C1 segment of cervical spinal cord (tissue), 14 donors: ENCODE measurements at regions not wholly inside any gene's neighbourhood (a gene's known extent, or its start where the extent isn't known, plus 50 kb on each side); places are given as distances from the start of the nearest gene placed in this dataset.

Experiments used
- DNase-seq, 14 donors: peaks; one replicate each; lab custom pipeline; 2025; lab: John Stamatoyannopoulos, UW

- no peak for DNase-seq
Measured at GRCh38 chr22:48649466-48649865, 1178.2 kb downstream of the BRD1 start.

- DNase-seq, result no peak
Measured at GRCh38 chr22:48649031-48649430, 1178.6 kb downstream of the BRD1 start.

- no peak for DNase-seq
Measured at GRCh38 chr22:48647606-48648515, 1179.8 kb downstream of the BRD1 start.

- DNase-seq, result no peak
Measured at GRCh38 chr22:48647051-48647450, 1180.6 kb downstream of the BRD1 start.

- no peak for DNase-seq
Measured at GRCh38 chr22:48646216-48646925, 1181.3 kb downstream of the BRD1 start.

- no peak for DNase-seq
Measured at GRCh38 chr22:48645766-48646165, 1181.9 kb downstream of the BRD1 start.

GRCh38 chr22:48644997-48645396 is 1182.7 kb downstream of the BRD1 start:
- peak in 1 of 14 donors; percentile 27 for DNase-seq

GRCh38 chr22:48644108-48644507 is 1183.6 kb downstream of the BRD1 start:
- DNase-seq, result peak in 2 of 14 donors; percentile 20 to 33

- DNase-seq, result no peak
Measured at GRCh38 chr22:48643066-48643731, 1184.5 kb downstream of the BRD1 start.

GRCh38 chr22:48642550-48642949 is 1185.1 kb downstream of the BRD1 start:
- no peak for DNase-seq

- no peak for DNase-seq
Measured at GRCh38 chr22:48641906-48642475, 1185.7 kb downstream of the BRD1 start.

- no peak for DNase-seq
Measured at GRCh38 chr22:48640890-48641841, 1186.5 kb downstream of the BRD1 start.

- no peak for DNase-seq
Measured at GRCh38 chr22:48639896-48640748, 1187.6 kb downstream of the BRD1 start.

- no peak for DNase-seq
Measured at GRCh38 chr22:48639021-48639795, 1188.5 kb downstream of the BRD1 start.

- DNase-seq, result no peak
Measured at GRCh38 chr22:48637231-48637630, 1190.4 kb downstream of the BRD1 start.

- no peak for DNase-seq
Measured at GRCh38 chr22:48636746-48637145, 1190.9 kb downstream of the BRD1 start.

GRCh38 chr22:48635816-48636215 is 1191.9 kb downstream of the BRD1 start:
- DNase-seq, result no peak

- DNase-seq, result peak in 1 of 14 donors; percentile 23
Measured at GRCh38 chr22:48635031-48635430, 1192.6 kb downstream of the BRD1 start.
